Suprapubic skin (tissue), 4 donors: ENCODE measurements at regions not wholly inside any gene's neighbourhood (a gene's known extent, or its start where the extent isn't known, plus 50 kb on each side); places are given as distances from the start of the nearest gene placed in this dataset.

Experiments
- EP300 ChIP-seq: sonication (generic); formaldehyde crosslinking; IDR thresholded peaks from one replicate; pipeline ENCODE4 v1.6.1; 2017; ENCODE audit warnings: antibody characterized with exemption
- POLR2A ChIP-seq, 2 donors: fragments of 450-650 bp; IDR thresholded peaks; one replicate each; pipeline ENCODE4 v1.6.1; 2017; ENCODE audit warnings: antibody characterized with exemption in 2 of 2, mild to moderate bottlenecking in 2 of 2, moderate library complexity in 2 of 2
- POLR2AphosphoS5 ChIP-seq, 3 donors: sonication (generic); formaldehyde crosslinking; IDR thresholded peaks; one replicate each; pipeline ENCODE4 v1.6.1; 2017; ENCODE audit warnings: antibody characterized with exemption in 3 of 3
- TF ChIP-seq, protein P1 (sequence below), 2 donors: fragments of 200-600 bp in 1 of 2; fragments of 450-650 bp in 1 of 2; sonication (generic) in 1 of 2; IDR thresholded peaks; one replicate each; pipeline ENCODE4 v1.5.1; 2016 to 2019; ENCODE audit warnings: antibody characterized with exemption in 2 of 2, mild to moderate bottlenecking in 1 of 2, moderate library complexity in 1 of 2

DNA sequence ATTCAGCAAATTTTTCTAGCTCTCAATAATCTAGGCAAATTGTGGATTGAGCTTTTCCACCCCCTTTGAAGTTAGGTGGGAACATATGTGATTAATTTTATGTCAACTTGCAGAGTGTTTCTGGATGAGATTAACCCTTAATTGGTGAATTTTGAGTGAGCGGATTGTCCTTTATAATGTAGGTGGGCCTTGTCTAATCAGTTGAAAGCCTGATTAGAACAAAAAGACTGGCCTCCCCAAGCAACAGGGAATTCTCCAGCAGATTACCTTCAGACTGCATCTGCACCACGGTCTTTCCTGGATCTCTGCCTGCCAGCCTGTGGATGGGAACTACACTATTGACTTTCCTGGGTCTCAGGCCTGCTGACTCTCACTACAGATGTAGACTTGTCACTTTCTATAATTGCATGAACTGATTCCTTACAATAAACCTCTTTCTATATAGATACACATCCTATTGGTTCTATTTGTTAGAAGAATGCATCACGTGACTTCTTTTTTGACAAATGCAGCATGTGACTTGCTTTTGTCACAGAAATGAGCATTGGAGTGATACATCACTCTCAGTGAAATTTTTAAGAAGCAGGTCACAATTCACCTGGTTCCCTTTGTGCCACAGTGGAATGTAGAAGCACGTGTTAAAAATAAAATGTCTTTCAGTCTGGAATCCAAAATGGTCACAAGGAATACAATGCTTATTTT lies 1038.3 kb downstream of the CDH11 start:
- TF ChIP-seq, protein P1, sequence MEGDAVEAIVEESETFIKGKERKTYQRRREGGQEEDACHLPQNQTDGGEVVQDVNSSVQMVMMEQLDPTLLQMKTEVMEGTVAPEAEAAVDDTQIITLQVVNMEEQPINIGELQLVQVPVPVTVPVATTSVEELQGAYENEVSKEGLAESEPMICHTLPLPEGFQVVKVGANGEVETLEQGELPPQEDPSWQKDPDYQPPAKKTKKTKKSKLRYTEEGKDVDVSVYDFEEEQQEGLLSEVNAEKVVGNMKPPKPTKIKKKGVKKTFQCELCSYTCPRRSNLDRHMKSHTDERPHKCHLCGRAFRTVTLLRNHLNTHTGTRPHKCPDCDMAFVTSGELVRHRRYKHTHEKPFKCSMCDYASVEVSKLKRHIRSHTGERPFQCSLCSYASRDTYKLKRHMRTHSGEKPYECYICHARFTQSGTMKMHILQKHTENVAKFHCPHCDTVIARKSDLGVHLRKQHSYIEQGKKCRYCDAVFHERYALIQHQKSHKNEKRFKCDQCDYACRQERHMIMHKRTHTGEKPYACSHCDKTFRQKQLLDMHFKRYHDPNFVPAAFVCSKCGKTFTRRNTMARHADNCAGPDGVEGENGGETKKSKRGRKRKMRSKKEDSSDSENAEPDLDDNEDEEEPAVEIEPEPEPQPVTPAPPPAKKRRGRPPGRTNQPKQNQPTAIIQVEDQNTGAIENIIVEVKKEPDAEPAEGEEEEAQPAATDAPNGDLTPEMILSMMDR (IDR thresholded peaks at IDR 0.05): no peak
- TF ChIP-seq POLR2AphosphoS5 (IDR thresholded peaks at IDR 0.05): no peak
- TF ChIP-seq EP300: no peak
- TF ChIP-seq POLR2A (IDR thresholded peaks at IDR 0.05): no peak
